Activated naive CD4-positive, alpha-beta T cell treated with anti-CD3 and anti-CD28 coated beads, Interleukin-2, amount 50 U/mL, for 16 hours (primary cell): ENCODE measurements at regions not wholly inside any gene's neighbourhood (a gene's known extent, or its start where the extent isn't known, plus 50 kb on each side); places are given as distances from the start of the nearest gene placed in this dataset.

Experiments used
- DNase-seq: peaks from one replicate; pipeline ENCODE4 v3.0.0-alpha.2; 2020

- DNase-seq, result no peak
Measured at GRCh38 chr13:74449811-74450524, 315.8 kb upstream of the KLF12 start.

- no peak for DNase-seq
Measured at GRCh38 chr13:74444864-74445479, 310.8 kb upstream of the KLF12 start.

- DNase-seq, result no peak
Measured at GRCh38 chr13:74444161-74444571, 310.0 kb upstream of the KLF12 start.

DNA sequence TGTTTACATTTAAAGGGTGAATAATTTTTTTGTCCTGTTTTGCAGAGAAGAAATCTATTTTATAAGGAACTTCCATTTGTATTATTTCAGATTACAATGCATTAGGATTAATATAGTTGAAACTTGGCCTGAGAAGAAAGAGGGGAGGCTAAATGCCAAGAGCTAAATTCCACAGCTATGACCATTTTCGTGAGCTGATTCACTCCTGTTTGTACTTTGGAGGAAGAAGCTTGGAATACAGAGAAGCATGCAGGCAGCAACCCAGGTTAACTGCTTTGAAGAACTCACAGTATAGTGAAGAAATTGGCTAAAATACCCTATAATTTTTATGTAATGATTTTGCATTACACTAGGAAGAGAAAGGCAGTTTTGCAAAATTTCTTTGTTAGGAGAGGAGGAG is 309.4 kb upstream of the KLF12 start:
- no peak for DNase-seq

DNA sequence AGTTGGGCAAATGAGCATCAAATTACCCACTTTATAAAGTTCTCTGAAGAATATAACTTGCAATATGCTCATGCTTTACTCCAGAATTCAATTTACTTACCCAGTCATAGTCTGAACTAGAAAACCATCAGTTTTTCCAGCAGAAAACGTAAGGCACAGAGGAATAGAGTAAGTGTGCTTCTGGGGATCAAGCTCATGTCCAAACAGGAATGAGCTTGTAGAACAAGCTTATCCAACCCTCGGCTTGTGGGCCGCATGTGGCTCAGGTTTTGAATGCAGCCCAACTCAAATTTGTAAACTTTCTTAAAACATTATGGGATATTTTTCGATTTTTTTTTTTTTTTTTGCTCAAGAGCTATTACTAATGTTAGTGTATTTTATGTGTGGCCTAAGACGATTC is 308.5 kb upstream of the KLF12 start:
- DNase-seq, result no peak

DNA sequence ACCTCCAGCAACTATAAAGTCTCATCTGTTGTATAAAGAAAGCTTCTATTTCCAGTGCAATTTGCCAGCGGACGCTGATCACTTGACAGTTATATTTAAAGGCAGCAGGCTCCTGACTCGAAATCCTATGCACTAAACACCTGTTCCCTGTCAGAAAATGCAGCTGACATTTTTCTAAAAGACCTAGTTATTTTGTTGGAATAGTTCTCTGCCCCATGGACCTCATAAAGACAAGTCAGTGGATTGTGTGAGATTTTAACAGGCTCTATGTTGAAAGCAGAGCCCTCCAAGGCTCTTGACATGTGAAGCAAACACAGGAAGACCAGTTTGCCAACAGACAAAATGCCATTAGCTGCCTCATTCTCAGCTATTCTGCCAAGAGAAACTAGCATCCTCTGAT is 304.7 kb upstream of the KLF12 start:
- no peak for DNase-seq

- DNase-seq, result no peak
Measured at GRCh38 chr13:74434782-74435181, 300.6 kb upstream of the KLF12 start.

- DNase-seq, result no peak
Measured at GRCh38 chr13:74424455-74424854, 290.3 kb upstream of the KLF12 start.

DNA sequence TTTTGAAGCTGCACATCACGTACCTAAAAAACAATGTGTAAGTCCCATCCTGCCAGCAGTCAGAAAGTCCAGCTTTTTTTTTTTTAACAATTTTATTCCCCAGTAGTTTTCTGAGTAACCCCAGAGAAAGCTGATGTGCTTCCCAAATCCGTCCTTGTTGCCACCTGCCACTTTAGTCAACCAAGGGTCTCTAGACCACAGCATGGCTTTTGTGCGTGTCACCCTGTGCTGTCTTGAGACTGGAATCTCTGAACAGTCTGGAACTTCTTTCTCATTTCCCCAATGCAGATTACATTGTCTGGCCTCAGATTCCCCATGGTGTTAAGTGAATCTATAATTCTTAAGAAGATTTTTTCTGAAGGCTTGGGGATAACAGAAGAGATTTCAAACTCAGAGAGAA is 289.2 kb upstream of the KLF12 start:
- no peak for DNase-seq

DNA sequence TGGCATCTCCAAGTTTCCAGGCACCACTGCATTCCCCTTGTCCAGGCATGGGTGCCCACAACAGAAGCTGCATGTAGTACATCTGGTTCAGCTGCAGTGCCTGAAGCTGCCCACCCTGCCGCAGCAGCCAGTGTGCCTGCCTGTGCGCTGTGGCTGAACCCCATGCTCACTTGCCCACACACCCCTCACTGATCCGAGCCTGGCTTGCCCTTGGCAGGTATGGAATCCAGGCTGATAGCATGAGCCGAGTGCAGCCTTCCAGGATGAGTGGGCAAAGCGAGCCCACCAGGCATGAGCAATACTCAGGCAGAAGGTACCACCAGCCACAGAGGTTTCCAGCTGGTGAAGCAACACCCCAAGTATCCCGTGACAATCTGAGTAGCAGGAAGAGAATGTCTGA is 280.3 kb upstream of the KLF12 start:
- DNase-seq, result no peak

- DNase-seq, result no peak
Measured at GRCh38 chr13:74413482-74413881, 279.3 kb upstream of the KLF12 start.

- no peak for DNase-seq
Measured at GRCh38 chr13:74409551-74409950, 275.3 kb upstream of the KLF12 start.

DNA sequence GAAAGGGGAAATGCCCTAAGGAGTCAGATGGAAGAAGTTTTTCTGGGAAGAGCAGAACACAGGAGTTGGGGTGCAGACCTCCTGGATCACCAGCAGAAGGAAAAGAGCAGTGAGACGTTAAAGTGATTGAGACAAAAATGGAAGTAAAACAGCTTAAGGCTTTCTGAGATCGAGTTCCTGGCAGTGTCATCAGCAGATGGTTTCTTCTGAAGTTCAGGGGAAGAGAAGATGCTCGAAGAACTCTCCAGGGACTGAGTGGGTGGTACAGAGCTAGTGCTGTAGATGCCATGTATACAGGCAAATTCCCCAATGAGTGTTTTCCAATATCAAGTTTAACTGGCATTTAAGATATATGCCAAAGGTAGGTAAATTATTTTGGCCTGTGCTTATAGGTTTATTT is 272.2 kb upstream of the KLF12 start:
- no peak for DNase-seq

GRCh38 chr13:74398599-74398998 is 264.4 kb upstream of the KLF12 start:
- DNase-seq, result no peak

DNA sequence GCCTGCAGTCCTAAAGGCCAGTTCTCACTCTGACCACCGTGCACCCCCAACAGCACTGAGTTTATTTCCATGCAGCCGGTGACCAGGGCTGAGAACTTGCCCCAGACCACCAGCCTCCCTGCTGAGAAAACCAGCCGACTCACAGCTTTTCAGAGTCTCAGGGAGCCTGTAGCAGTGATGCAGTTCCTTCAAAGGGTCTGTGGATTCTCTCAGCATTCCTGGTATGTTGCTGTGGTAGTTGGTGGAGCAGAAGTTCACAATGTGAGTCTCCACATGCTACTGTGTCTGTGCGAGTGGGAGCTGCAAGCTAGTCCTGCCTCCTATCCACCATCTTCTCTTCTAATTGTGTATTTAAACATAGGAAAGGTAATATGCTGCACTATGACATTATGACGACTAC is 254.9 kb upstream of the KLF12 start:
- no peak for DNase-seq

- no peak for DNase-seq
Measured at GRCh38 chr13:74388626-74389025, 254.4 kb upstream of the KLF12 start.

DNA sequence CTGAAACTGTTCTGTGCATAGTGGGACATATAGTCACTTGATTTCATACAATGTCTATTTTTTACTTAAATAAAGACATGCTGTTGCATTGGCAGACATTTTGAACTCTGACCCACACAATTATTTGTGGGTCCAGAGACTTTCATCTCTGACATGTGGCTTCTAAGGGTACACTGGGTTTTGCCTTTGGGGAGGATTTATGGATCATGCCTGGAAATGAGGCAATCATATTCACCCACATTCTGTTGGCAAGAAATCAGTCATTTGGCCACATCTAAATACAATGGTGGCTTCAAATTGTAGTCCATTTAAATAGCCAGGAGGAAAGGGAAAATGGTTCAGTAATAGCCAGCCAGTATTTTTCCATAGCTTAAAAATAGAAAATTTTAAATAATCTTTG is 238.3 kb upstream of the KLF12 start:
- DNase-seq, result no peak

GRCh38 chr13:74367193-74367592 is 233.0 kb upstream of the KLF12 start:
- no peak for DNase-seq

- DNase-seq, result no peak
Measured at GRCh38 chr13:74361274-74361673, 227.1 kb upstream of the KLF12 start.

DNA sequence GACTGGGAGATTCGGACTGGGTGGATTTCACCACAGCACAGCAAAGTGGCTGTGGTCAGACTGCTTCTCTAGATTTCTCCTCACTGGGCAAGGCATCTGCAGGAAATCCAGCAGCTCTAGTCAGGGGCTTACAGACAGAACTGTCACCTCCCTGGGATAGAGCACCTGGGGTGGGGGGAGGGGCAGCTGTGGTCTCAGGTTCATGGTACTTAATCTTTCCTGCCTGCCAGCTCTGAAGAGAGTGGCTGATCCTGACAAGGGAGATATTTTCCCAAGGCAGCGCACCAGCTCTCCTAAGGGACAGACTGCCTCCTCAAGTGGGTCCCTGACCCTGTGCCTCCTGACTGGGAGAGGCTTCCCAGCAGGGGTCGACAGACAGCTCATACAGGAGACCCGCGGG is 212.8 kb upstream of the KLF12 start:
- no peak for DNase-seq

DNA sequence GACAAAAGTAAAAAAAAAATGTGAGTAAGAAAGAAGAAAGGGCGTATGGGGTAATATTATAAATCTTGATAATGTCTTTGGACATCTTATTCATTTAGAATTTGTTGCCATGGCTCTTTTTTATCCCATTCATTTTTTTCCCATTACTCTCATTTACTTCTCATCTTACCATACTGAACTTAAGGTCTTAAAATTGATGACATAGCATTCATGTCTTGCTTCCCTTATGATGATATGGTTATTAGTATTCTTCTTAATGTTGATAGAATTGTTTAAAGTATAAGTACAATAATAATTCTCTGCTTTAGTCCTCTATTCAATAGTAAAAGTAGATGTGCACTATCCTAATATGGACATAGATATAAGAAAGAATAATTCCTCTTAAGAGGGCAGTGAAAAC is 204.1 kb upstream of the KLF12 start:
- no peak for DNase-seq

DNA sequence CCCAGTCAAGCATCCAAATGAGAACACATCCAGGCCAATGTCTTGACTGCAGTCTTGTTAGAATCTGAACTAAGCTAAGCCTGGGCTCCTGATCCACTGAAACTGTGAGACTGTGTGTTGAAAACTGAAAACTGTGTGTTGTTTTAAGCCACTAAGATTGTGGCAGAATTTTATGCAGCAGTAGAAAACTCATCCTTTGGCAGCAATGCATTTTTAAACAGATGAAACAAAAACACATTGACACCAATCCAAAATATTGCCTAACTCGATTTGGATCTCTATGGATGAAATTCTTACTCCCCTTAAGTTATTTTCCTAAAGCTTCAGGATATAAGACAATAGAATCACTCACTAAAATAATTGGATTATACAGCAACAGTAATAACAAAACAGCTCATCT is 202.3 kb upstream of the KLF12 start:
- DNase-seq, result no peak

- DNase-seq, result no peak
Measured at GRCh38 chr13:74335370-74335769, 201.2 kb upstream of the KLF12 start.

DNA sequence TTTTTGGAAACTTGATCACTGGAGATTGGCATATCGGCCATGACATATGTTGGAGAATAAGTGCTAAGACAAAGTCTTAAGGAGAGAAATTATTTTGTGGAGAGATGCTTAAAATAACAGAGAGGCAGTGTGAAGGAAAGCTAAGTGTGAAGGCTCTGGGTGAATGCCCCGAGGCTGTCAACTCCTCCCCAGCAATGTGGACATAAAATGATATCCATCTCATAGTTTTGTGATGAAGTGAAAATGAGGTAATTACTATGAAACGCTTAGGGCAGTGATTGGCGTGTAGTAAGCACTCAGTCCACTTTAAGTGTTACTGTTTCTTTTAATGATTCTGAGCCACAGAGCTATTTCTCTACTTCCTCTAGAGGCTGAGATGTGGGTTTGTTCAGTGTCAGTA is 195.8 kb upstream of the KLF12 start:
- no peak for DNase-seq

- DNase-seq, result no peak
Measured at GRCh38 chr13:74325106-74325505, 190.9 kb upstream of the KLF12 start.
